Heart left ventricle (tissue), 13 donors: ENCODE measurements at regions not wholly inside any gene's neighbourhood (a gene's known extent, or its start where the extent isn't known, plus 50 kb on each side); places are given as distances from the start of the nearest gene placed in this dataset.

Source experiments
- POLR2A ChIP-seq, 2 donors: fragments of 450-650 bp; IDR thresholded peaks; one replicate each; pipeline ENCODE4 v1.6.1; 2017; ENCODE audit warnings: antibody characterized with exemption in 2 of 2, mild to moderate bottlenecking in 2 of 2, moderate library complexity in 2 of 2
- TF ChIP-seq, protein P1 (sequence below), 12 donors: fragments of 200-600 bp; sonication (generic) in 4 of 12; IDR thresholded peaks; one replicate each; pipeline versions ENCODE4 v1.5.0 to v1.8.0; 2018 to 2022; ENCODE audit warnings: antibody characterized with exemption in 12 of 12, mild to moderate bottlenecking in 5 of 12
- donor health status: ischemic (EF 13 %, LVEDD 7.1; RV severe dilation, severe dysfunction).
- donor health status: DM: no; HTN: yes; CAD: no.
- donor health status: DM: no; HTN: no; CAD: no.
- donor health status: ischemic (EF 25% LVEDD 6.9; RV normal size, moderate dysfunction).
- donor health status: ischemic (EF 25% LVEDD 5.7; RV mildly dilated, moderate dysfunction).
- donor health status: ischemic (EF 35%, LVEDD 5.7; RV mildly dilated, moderate dysfunction).
- donor health status: nonischemic (EF 11% LVEDD 7.7; RV severe dilation, severe dysfunction).
- donor health status: DM: yes; HTN: yes; CAD: no.
- donor health status: PGD.
- donor health status: ischemic (EF 29% LVEDD 5.4; RV normal size, mild dysfunction).
- donor health status: nonischemic (EF 23%, LVEDD 6.1; RV moderate dilation, normal function).

DNA sequence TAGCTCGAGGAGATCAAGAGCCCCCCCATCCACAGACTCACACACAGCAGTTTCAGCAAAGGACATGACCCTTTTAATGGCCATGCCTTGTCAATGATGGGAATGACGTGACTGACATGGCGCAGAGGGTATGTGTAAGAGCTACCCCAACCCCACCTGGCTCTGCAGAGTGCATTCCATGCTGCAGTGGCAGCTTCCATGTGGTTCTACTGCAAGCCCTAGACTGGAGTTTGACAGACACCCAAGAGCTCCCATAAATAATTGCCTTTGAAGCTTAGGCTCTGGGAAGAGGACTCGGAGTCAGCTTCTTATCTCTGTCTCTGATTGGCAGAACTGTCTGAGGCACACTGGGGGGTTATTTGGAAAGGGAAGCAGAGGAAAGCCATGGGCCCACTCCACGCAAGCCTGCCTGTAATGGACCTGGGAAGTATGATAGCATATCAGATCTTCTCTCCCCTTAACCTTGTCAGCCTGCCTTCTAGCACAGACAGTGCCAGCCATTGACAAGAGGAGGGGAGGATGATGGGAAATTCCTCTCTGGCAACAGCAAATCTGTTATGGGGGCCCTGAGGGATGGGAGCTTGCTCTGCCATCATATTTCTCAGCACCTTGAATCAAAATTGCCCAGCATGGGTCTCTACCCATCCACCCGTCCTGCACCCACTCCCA lies 478.5 kb upstream of the PODXL start:
- TF ChIP-seq POLR2A (IDR thresholded peaks at IDR 0.05), result no peak
- TF ChIP-seq, protein P1, sequence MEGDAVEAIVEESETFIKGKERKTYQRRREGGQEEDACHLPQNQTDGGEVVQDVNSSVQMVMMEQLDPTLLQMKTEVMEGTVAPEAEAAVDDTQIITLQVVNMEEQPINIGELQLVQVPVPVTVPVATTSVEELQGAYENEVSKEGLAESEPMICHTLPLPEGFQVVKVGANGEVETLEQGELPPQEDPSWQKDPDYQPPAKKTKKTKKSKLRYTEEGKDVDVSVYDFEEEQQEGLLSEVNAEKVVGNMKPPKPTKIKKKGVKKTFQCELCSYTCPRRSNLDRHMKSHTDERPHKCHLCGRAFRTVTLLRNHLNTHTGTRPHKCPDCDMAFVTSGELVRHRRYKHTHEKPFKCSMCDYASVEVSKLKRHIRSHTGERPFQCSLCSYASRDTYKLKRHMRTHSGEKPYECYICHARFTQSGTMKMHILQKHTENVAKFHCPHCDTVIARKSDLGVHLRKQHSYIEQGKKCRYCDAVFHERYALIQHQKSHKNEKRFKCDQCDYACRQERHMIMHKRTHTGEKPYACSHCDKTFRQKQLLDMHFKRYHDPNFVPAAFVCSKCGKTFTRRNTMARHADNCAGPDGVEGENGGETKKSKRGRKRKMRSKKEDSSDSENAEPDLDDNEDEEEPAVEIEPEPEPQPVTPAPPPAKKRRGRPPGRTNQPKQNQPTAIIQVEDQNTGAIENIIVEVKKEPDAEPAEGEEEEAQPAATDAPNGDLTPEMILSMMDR (IDR thresholded peaks at IDR 0.05), result no peak
